ENCODE measurements at regions not wholly inside any gene's neighbourhood (a gene's known extent, or its start where the extent isn't known, plus 50 kb on each side); places are given as distances from the start of the nearest gene placed in this dataset.

GRCh38 chr20:39516964-39517363 lies 554.8 kb downstream of the DHX35 start:
- no peak for TF ChIP-seq POLR2A (IDR thresholded peaks at IDR 0.05)
- TF ChIP-seq, protein P1, sequence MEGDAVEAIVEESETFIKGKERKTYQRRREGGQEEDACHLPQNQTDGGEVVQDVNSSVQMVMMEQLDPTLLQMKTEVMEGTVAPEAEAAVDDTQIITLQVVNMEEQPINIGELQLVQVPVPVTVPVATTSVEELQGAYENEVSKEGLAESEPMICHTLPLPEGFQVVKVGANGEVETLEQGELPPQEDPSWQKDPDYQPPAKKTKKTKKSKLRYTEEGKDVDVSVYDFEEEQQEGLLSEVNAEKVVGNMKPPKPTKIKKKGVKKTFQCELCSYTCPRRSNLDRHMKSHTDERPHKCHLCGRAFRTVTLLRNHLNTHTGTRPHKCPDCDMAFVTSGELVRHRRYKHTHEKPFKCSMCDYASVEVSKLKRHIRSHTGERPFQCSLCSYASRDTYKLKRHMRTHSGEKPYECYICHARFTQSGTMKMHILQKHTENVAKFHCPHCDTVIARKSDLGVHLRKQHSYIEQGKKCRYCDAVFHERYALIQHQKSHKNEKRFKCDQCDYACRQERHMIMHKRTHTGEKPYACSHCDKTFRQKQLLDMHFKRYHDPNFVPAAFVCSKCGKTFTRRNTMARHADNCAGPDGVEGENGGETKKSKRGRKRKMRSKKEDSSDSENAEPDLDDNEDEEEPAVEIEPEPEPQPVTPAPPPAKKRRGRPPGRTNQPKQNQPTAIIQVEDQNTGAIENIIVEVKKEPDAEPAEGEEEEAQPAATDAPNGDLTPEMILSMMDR (IDR thresholded peaks at IDR 0.05) = no peak

Measured in ovary (tissue), 3 donors.